H1 (cell line): ENCODE measurements at regions not wholly inside any gene's neighbourhood (a gene's known extent, or its start where the extent isn't known, plus 50 kb on each side); places are given as distances from the start of the nearest gene placed in this dataset.

ENCODE experiments used
- CEBPB ChIP-seq: IDR thresholded peaks from 2 replicates; pipeline ENCODE4 v1.6.1; 2012; ENCODE audit warnings: low read depth, low read length
- POLR2AphosphoS5 ChIP-seq: IDR thresholded peaks from 2 replicates; pipeline ENCODE4 v1.6.1; 2011; ENCODE audit warnings: low read depth, low read length
- RFX5 ChIP-seq: IDR thresholded peaks from 2 replicates; pipeline ENCODE4 v1.6.1; 2011; ENCODE audit warnings: low read depth, low read length, improper control_type of control experiment, borderline replicate concordance
- TF ChIP-seq, protein P1 (sequence below), 3 experiments: IDR thresholded peaks; 1 replicate in 2 of 3; 2 replicates in 1 of 3; pipeline versions ENCODE4 v1.5.1 to v1.6.1; 2011; ENCODE audit warnings: low read length in 3 of 3, mild to moderate bottlenecking in 3 of 3, inconsistent platforms in 2 of 3, low read depth in 1 of 3, moderate library complexity in 1 of 3; ENCODE audit not compliant: insufficient read depth in 1 of 3; ENCODE audit errors: control extremely low read depth in 1 of 3

DNA sequence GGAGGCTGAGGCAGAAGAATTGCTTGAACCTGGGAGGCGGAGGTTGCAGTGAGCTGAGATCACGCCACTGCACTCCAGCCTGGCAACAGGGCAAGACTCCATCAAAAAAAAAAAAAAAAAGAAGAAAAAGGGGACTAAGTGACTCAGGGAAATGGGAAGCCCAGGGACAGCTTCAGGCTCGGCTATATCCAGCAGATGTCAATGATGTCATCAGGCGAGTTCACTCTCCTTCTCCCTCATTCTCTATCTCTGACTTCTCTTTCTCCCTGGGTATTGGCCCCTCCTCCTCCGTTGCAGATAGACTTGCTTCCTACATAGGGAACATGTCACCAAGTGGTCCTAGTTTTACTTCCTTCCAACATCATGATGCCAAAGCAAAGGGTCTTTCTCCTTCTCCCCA lies 316.8 kb downstream of the TFAP2C start:
- TF ChIP-seq POLR2AphosphoS5, result no peak
- TF ChIP-seq, protein P1, sequence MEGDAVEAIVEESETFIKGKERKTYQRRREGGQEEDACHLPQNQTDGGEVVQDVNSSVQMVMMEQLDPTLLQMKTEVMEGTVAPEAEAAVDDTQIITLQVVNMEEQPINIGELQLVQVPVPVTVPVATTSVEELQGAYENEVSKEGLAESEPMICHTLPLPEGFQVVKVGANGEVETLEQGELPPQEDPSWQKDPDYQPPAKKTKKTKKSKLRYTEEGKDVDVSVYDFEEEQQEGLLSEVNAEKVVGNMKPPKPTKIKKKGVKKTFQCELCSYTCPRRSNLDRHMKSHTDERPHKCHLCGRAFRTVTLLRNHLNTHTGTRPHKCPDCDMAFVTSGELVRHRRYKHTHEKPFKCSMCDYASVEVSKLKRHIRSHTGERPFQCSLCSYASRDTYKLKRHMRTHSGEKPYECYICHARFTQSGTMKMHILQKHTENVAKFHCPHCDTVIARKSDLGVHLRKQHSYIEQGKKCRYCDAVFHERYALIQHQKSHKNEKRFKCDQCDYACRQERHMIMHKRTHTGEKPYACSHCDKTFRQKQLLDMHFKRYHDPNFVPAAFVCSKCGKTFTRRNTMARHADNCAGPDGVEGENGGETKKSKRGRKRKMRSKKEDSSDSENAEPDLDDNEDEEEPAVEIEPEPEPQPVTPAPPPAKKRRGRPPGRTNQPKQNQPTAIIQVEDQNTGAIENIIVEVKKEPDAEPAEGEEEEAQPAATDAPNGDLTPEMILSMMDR (IDR thresholded peaks at IDR 0.05; ENCODE audit: control extremely low read depth in 1 of 3, insufficient read depth in 1 of 3, low read depth in 1 of 3, low read length in 3 of 3), result no peak
- TF ChIP-seq RFX5, result no peak
- no peak for TF ChIP-seq CEBPB
